ENCODE measurements at regions not wholly inside any gene's neighbourhood (a gene's known extent, or its start where the extent isn't known, plus 50 kb on each side); places are given as distances from the start of the nearest gene placed in this dataset.
"Not testable (repeated sequence)": the region's sequence is repeated elsewhere in the genome, so short reads cannot be mapped to it uniquely, and the experiment has no call there.

DNA sequence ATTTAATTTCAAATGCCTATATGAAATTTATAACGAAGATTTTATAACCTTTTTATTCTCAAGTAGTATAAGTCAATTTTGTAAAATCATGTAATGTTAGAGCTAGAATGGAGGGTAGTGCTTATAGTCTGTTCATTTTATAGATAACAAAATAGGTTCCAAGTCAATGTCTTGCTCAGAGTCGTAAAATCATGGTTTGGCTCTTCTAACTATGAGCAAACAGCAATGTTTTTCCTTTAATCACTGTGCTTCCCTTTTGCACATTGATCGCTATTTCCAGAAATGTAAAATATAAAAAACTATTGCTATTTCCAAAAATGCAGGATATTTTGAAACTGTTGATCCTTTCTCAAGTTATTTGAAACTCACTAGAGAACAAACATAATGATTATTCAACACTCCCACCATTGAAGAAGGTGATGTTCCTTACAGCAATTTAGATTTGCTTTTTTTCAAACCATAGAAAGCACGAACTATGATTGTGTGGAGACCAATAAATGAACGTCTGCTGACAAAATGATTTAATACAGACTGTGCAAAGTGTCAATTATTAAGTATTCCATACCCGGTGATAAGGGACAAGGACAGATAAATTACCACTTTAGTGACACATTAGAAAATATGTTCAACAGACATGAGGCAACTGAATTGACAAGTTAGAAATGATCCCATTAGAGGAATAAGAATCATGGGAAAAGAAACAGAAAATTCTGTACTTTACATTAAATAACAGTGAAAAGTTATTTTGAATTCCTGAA lies 412.1 kb upstream of the TECRL start:
- Histone ChIP-seq H3K27ac (ENCODE audit: low read depth, low read length) (no peak overlapping the region), H3K4me3 (ENCODE audit: low read length) (no peak overlapping the region), H3K27me3 (ENCODE audit: control insufficient read depth in 2 of 2, insufficient read depth in 2 of 2, low read length in 2 of 2) (no peaks in the 10 kb centered on the region), H3K4me1 (ENCODE audit: control insufficient read depth in 2 of 2, insufficient read depth in 2 of 2, low read length in 2 of 2) (no peaks in the 10 kb centered on the region), H3K9me3 (ENCODE audit: control insufficient read depth in 2 of 3, low read length in 3 of 3) (no peaks in the 10 kb centered on the region), H3K36me3 (ENCODE audit: control insufficient read depth in 2 of 3, insufficient read depth in 3 of 3, low read length in 3 of 3) (no peaks in the 10 kb centered on the region)
- no peak for ATAC-seq
- POLR2A ChIA-PET, result no interaction called here
- intact Hi-C loops (cut with micrococcal nuclease), result no loop called here
- H3K36me3 Mint-ChIP-seq, result no peaks in the 10 kb centered on the region
- DNase-seq, result no peak
- no peaks in the 10 kb centered on the region for H3K27me3 Mint-ChIP-seq
- no peak overlapping the region for H3K4me3 Mint-ChIP-seq
- H3K9me3 Mint-ChIP-seq, result peaks cover 0 to 20% (median 0%) of the 10 kb centered on the region in 11 donors
- no peaks in the 10 kb centered on the region for H3K4me1 Mint-ChIP-seq
- CTCF ChIA-PET, result no interaction called here
- no peak overlapping the region for H3K27ac Mint-ChIP-seq

DNA sequence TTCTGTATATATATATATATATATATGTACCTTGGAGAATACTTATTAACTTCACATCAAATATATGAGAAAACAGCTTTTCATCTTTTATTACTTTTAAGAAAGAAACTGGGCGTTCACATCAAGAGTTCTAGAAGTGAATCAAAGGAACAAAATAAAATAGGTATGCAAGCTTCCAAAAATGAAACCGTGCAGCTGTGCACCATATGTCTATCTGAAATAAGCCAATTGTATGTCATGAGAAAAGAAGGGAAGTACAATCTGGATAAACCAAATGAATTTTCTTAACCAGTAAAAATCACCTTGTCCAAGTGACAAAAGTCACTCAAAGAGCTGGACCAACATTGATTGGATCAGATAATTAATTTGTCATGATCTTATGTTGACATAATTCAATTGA lies 405.4 kb upstream of the TECRL start:
- H3K9me3 Mint-ChIP-seq, result peaks cover 0 to 19% (median 3%) of the 10 kb centered on the region in 11 donors

DNA sequence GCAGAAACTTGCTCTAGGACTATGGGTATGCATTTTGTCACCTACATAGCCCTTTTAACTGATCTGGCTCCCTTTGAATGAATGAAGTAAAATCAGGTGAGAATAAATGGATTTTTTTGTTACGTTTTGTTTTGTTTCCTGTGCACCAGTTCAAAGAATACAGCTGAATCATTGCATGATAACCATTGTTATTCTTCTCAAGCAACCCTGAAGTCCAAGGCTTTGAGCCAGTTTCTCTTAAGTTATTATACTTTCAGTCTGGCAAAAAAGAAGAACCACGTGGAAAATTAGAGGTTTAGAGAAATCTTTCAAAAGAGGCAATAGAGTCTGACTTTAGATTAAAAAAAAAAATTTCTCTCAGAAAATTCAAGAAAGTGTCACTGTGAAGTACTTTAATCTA lies 398.6 kb upstream of the TECRL start:
- CTCF ChIA-PET, result no interaction called here
- Histone ChIP-seq H3K27me3 (ENCODE audit: control insufficient read depth in 2 of 2, insufficient read depth in 2 of 2, low read length in 2 of 2) (no peaks in the 10 kb centered on the region), H3K36me3 (ENCODE audit: control insufficient read depth in 2 of 3, insufficient read depth in 3 of 3, low read length in 3 of 3) (no peaks in the 10 kb centered on the region), H3K27ac (ENCODE audit: low read depth, low read length) (no peak overlapping the region), H3K4me1 (ENCODE audit: control insufficient read depth in 2 of 2, insufficient read depth in 2 of 2, low read length in 2 of 2) (no peaks in the 10 kb centered on the region), H3K9me3 (ENCODE audit: control insufficient read depth in 2 of 3, low read length in 3 of 3) (no peaks in the 10 kb centered on the region), H3K4me3 (ENCODE audit: low read length) (no peak overlapping the region)
- H3K4me1 Mint-ChIP-seq, result no peaks in the 10 kb centered on the region
- POLR2A ChIA-PET, result no interaction called here
- ATAC-seq (no peak), DNase-seq (no peak)
- no peaks in the 10 kb centered on the region for H3K27me3 Mint-ChIP-seq
- intact Hi-C loops (cut with micrococcal nuclease), result loop anchor here in 1 of 2 donors (5.0 kb wide), 1 partner anchor 1389 kb away; no protein-coding TSS in a partner anchor
- H3K4me3 Mint-ChIP-seq, result no peak overlapping the region
- no peaks in the 10 kb centered on the region for H3K36me3 Mint-ChIP-seq
- peaks cover 0 to 28% (median 8%) of the 10 kb centered on the region in 11 donors for H3K9me3 Mint-ChIP-seq
- no peak overlapping the region for H3K27ac Mint-ChIP-seq

More for the DNA sequence above, 405.4 kb upstream of the TECRL start:
- Histone ChIP-seq H3K9me3 (ENCODE audit: control insufficient read depth in 2 of 3, low read length in 3 of 3) (no peaks in the 10 kb centered on the region), H3K4me1 (ENCODE audit: control insufficient read depth in 2 of 2, insufficient read depth in 2 of 2, low read length in 2 of 2) (no peaks in the 10 kb centered on the region), H3K4me3 (ENCODE audit: low read length) (no peak overlapping the region), H3K27me3 (ENCODE audit: control insufficient read depth in 2 of 2, insufficient read depth in 2 of 2, low read length in 2 of 2) (no peaks in the 10 kb centered on the region), H3K36me3 (ENCODE audit: control insufficient read depth in 2 of 3, insufficient read depth in 3 of 3, low read length in 3 of 3) (no peaks in the 10 kb centered on the region), H3K27ac (ENCODE audit: low read depth, low read length) (no peak overlapping the region)
- Mint-ChIP-seq H3K36me3 (no peaks in the 10 kb centered on the region), H3K27me3 (no peaks in the 10 kb centered on the region), H3K4me3 (no peak overlapping the region), H3K4me1 (no peaks in the 10 kb centered on the region), H3K27ac (no peak overlapping the region)
- intact Hi-C loops (cut with micrococcal nuclease), result no loop called here
- ChIA-PET POLR2A (no interaction called here), CTCF (no interaction called here)
- DNase-seq (no peak), ATAC-seq (no peak)

DNA sequence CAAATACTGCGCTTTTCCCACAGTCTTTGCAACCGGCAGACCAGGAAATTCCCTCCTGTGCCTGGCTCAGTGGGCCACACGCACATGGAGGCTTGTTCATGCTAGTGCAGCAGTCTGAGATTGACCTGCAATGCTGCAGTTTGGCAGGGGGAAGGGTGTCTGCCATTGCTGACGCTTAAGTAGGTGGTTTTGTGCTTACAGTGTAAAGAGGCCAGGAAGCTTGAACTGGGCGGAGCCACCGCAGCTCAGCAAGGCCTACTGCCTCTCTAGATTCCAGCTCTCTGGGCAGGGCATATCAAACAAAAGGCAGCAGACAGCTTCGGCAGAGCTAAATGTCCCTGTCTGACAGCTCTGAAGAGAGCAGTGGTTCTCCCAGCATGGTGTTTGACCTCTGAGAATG lies 390.5 kb upstream of the TECRL start:
- intact Hi-C loops (cut with micrococcal nuclease), result no loop called here
- DNase-seq, result no peak
- Mint-ChIP-seq H3K27me3 (no peaks in the 10 kb centered on the region), H3K4me3 (no peak overlapping the region), H3K9me3 (peaks cover 0 to 22% (median 8%) of the 10 kb centered on the region in 11 donors), H3K4me1 (no peaks in the 10 kb centered on the region), H3K36me3 (no peaks in the 10 kb centered on the region), H3K27ac (no peak overlapping the region)
- Histone ChIP-seq H3K4me1 (ENCODE audit: control insufficient read depth in 2 of 2, insufficient read depth in 2 of 2, low read length in 2 of 2) (no peaks in the 10 kb centered on the region), H3K27ac (ENCODE audit: low read depth, low read length) (no peak overlapping the region), H3K36me3 (ENCODE audit: control insufficient read depth in 2 of 3, insufficient read depth in 3 of 3, low read length in 3 of 3) (no peaks in the 10 kb centered on the region), H3K9me3 (ENCODE audit: control insufficient read depth in 2 of 3, low read length in 3 of 3) (no peaks in the 10 kb centered on the region), H3K4me3 (ENCODE audit: low read length) (no peak overlapping the region), H3K27me3 (ENCODE audit: control insufficient read depth in 2 of 2, insufficient read depth in 2 of 2, low read length in 2 of 2) (no peaks in the 10 kb centered on the region)
- no peak for ATAC-seq
- ChIA-PET POLR2A (no interaction called here), CTCF (no interaction called here)

GRCh38 chr4:64798828-64799227 lies 389.6 kb upstream of the TECRL start:
- H3K36me3 Mint-ChIP-seq; H3K4me3 ChIP-seq (ENCODE audit: low read length); intact Hi-C loops (cut with micrococcal nuclease); POLR2A ChIA-PET; H3K4me1 Mint-ChIP-seq; H3K27ac Mint-ChIP-seq; CTCF ChIA-PET; H3K4me3 Mint-ChIP-seq; DNase-seq; H3K27ac ChIP-seq (ENCODE audit: low read depth, low read length); H3K27me3 ChIP-seq (ENCODE audit: control insufficient read depth in 2 of 2, insufficient read depth in 2 of 2, low read length in 2 of 2); H3K36me3 ChIP-seq (ENCODE audit: control insufficient read depth in 2 of 3, insufficient read depth in 3 of 3, low read length in 3 of 3); H3K27me3 Mint-ChIP-seq; ATAC-seq; H3K9me3 ChIP-seq (ENCODE audit: control insufficient read depth in 2 of 3, low read length in 3 of 3); H3K4me1 ChIP-seq (ENCODE audit: control insufficient read depth in 2 of 2, insufficient read depth in 2 of 2, low read length in 2 of 2): not testable (repeated sequence)
- peaks cover 0 to 22% (median 6%) of the 10 kb centered on the region in 11 donors for H3K9me3 Mint-ChIP-seq

GRCh38 chr4:64796581-64796980 lies 387.3 kb upstream of the TECRL start:
- Mint-ChIP-seq H3K4me1 (no peaks in the 10 kb centered on the region), H3K4me3 (no peak overlapping the region), H3K36me3 (no peaks in the 10 kb centered on the region), H3K27me3 (no peaks in the 10 kb centered on the region), H3K9me3 (peaks cover 0 to 7% (median 0%) of the 10 kb centered on the region in 11 donors), H3K27ac (no peak overlapping the region)
- no peak for DNase-seq
- Histone ChIP-seq H3K27ac (ENCODE audit: low read depth, low read length) (no peak overlapping the region), H3K27me3 (ENCODE audit: control insufficient read depth in 2 of 2, insufficient read depth in 2 of 2, low read length in 2 of 2) (no peaks in the 10 kb centered on the region), H3K4me3 (ENCODE audit: low read length) (no peak overlapping the region), H3K9me3 (ENCODE audit: control insufficient read depth in 2 of 3, low read length in 3 of 3) (no peaks in the 10 kb centered on the region), H3K36me3 (ENCODE audit: control insufficient read depth in 2 of 3, insufficient read depth in 3 of 3, low read length in 3 of 3) (no peaks in the 10 kb centered on the region), H3K4me1 (ENCODE audit: control insufficient read depth in 2 of 2, insufficient read depth in 2 of 2, low read length in 2 of 2) (no peaks in the 10 kb centered on the region)
- ChIA-PET CTCF (no interaction called here), POLR2A (no interaction called here)
- intact Hi-C loops (cut with micrococcal nuclease), result no loop called here
- no peak for ATAC-seq

- intact Hi-C loops (cut with micrococcal nuclease), result no loop called here
- no peaks in the 10 kb centered on the region for H3K27me3 Mint-ChIP-seq
- Histone ChIP-seq H3K9me3 (ENCODE audit: control insufficient read depth in 2 of 3, low read length in 3 of 3) (no peaks in the 10 kb centered on the region), H3K36me3 (ENCODE audit: control insufficient read depth in 2 of 3, insufficient read depth in 3 of 3, low read length in 3 of 3) (no peaks in the 10 kb centered on the region), H3K4me1 (ENCODE audit: control insufficient read depth in 2 of 2, insufficient read depth in 2 of 2, low read length in 2 of 2) (no peaks in the 10 kb centered on the region), H3K27ac (ENCODE audit: low read depth, low read length) (no peak overlapping the region), H3K27me3 (ENCODE audit: control insufficient read depth in 2 of 2, insufficient read depth in 2 of 2, low read length in 2 of 2) (no peaks in the 10 kb centered on the region), H3K4me3 (ENCODE audit: low read length) (no peak overlapping the region)
- H3K4me3 Mint-ChIP-seq, result no peak overlapping the region
- DNase-seq (no peak), ATAC-seq (no peak)
- CTCF ChIA-PET, result no interaction called here
- H3K4me1 Mint-ChIP-seq, result no peaks in the 10 kb centered on the region
- no peak overlapping the region for H3K27ac Mint-ChIP-seq
- H3K9me3 Mint-ChIP-seq, result no peaks in the 10 kb centered on the region
- POLR2A ChIA-PET, result no interaction called here
- no peaks in the 10 kb centered on the region for H3K36me3 Mint-ChIP-seq
These were observed 374.9 kb upstream of the TECRL start for GRCh38 chr4:64784125-64784524.
